ENCODE measurements at regions not wholly inside any gene's neighbourhood (a gene's known extent, or its start where the extent isn't known, plus 50 kb on each side); places are given as distances from the start of the nearest gene placed in this dataset.

DNA sequence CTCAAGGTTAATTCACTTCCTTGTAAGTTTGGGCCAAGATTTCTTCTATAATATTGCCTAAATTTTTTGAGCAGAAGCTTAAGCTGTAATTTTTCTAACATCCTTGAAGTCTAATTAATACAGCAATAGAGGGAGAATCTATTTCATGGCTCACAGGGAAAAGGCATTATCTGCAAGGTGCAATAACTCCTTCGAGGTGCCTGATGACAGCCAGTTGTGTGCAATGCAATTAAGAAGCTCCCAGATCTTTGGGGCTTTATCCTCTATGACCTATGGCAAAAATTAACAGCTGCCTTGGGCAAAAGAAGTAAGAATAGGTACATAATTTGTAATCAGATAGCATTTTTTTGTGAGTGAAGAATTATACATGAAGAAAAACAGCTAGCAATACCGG, 554.6 kb upstream of the SALL3 start:
- TF ChIP-seq, protein P1, sequence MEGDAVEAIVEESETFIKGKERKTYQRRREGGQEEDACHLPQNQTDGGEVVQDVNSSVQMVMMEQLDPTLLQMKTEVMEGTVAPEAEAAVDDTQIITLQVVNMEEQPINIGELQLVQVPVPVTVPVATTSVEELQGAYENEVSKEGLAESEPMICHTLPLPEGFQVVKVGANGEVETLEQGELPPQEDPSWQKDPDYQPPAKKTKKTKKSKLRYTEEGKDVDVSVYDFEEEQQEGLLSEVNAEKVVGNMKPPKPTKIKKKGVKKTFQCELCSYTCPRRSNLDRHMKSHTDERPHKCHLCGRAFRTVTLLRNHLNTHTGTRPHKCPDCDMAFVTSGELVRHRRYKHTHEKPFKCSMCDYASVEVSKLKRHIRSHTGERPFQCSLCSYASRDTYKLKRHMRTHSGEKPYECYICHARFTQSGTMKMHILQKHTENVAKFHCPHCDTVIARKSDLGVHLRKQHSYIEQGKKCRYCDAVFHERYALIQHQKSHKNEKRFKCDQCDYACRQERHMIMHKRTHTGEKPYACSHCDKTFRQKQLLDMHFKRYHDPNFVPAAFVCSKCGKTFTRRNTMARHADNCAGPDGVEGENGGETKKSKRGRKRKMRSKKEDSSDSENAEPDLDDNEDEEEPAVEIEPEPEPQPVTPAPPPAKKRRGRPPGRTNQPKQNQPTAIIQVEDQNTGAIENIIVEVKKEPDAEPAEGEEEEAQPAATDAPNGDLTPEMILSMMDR (optimal IDR thresholded peaks at IDR 0.05 in 1 of 3, IDR thresholded peaks at IDR 0.05 in 1 of 3, conservative IDR thresholded peaks at IDR 0.05 in 1 of 3; ENCODE audit: extremely low read depth in 1 of 3, insufficient read depth in 2 of 3, low read length in 3 of 3), result no peak
- no peak for TF ChIP-seq EZH2 (IDR thresholded peaks at IDR 0.05; ENCODE audit: low read length)

Data from keratinocyte (primary cell).